ENCODE measurements at regions not wholly inside any gene's neighbourhood (a gene's known extent, or its start where the extent isn't known, plus 50 kb on each side); places are given as distances from the start of the nearest gene placed in this dataset.

GRCh38 chr5:38745836-38746732 is 99.7 kb upstream of the OSMR start:
- Histone ChIP-seq H3K4me2 (ENCODE audit: insufficient read depth, low read length) (no peak overlapping the region), H3K9me3 (replicated peaks; ENCODE audit: control insufficient read depth, insufficient read depth, low read length) (no peaks in the 10 kb centered on the region), H3K4me3 (replicated peaks in 1 of 3; ENCODE audit: insufficient read depth in 1 of 3, low read depth in 1 of 3, low read length in 3 of 3) (no peak overlapping the region), H3K9me1 (replicated peaks; ENCODE audit: control insufficient read depth, extremely low read depth, insufficient read depth, low read length) (no peaks in the 10 kb centered on the region), H3K36me3 (ENCODE audit: control insufficient read depth in 2 of 2, extremely low read depth in 1 of 2, insufficient read depth in 2 of 2, low read length in 2 of 2) (no peaks in the 10 kb centered on the region), H3K4me1 (ENCODE audit: control insufficient read depth, extremely low read depth, insufficient read depth, low read length) (no peaks in the 10 kb centered on the region), H3K27me3 (ENCODE audit: control insufficient read depth in 2 of 2, insufficient read depth in 2 of 2, low read length in 2 of 2) (no peaks in the 10 kb centered on the region), H2AFZ (ENCODE audit: low read depth, low read length) (no peak overlapping the region), H4K20me1 (replicated peaks; ENCODE audit: control insufficient read depth, extremely low read depth, insufficient read depth, low read length) (no peaks in the 10 kb centered on the region), H3K27ac (ENCODE audit: insufficient read depth, low read depth, low read length) (no peak overlapping the region), H3K79me2 (ENCODE audit: control insufficient read depth, insufficient read depth, low read length) (no peaks in the 10 kb centered on the region), H3K9ac (replicated peaks; ENCODE audit: extremely low read depth, insufficient read depth, low read length) (no peak overlapping the region)
- POLR2A ChIA-PET = no interaction called here
- dilution Hi-C loops (cut with MboI; ENCODE audit: extremely low pct_ligation_motif_present, low sequenced_read_pairs) (no loop called here), intact Hi-C loops (cut with micrococcal nuclease) (no loop called here)
- no peak for FAIRE-seq
- no TSS peak for BruUV-seq (replicated peaks)
- CTCF ChIA-PET = no interaction called here
- DNase-seq (ENCODE audit: low read depth, low spot score) = no peak
- TF ChIP-seq, protein P1, sequence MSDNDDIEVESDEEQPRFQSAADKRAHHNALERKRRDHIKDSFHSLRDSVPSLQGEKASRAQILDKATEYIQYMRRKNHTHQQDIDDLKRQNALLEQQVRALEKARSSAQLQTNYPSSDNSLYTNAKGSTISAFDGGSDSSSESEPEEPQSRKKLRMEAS (IDR thresholded peaks at IDR 0.05; ENCODE audit: insufficient read depth, insufficient read length) = no peak
- TF ChIP-seq FOS (IDR thresholded peaks at IDR 0.05; ENCODE audit: borderline replicate concordance, insufficient read depth, low read length) = no peak
- TF ChIP-seq JUN (IDR thresholded peaks at IDR 0.05; ENCODE audit: borderline replicate concordance, insufficient read depth, insufficient read length, low read depth) = no peak
- no peak for TF ChIP-seq GATA2 (IDR thresholded peaks at IDR 0.05; ENCODE audit: insufficient read depth, insufficient read length, low read depth, low read length)
- no peak for TF ChIP-seq CTCF (IDR thresholded peaks at IDR 0.05; ENCODE audit: extremely low read depth in 1 of 2, insufficient read depth in 1 of 2, low read depth in 1 of 2, low read length in 2 of 2)
- TF ChIP-seq POLR2A (IDR thresholded peaks at IDR 0.05; ENCODE audit: low read depth, low read length) = no peak
- TF ChIP-seq EZH2 (IDR thresholded peaks at IDR 0.05; ENCODE audit: borderline replicate concordance, low read depth, low read length, severe bottlenecking) = no peak
- no peak for TF ChIP-seq MYC (IDR thresholded peaks at IDR 0.05; ENCODE audit: low read depth, low read length)
- no peak for TF ChIP-seq POLR2AphosphoS5 (IDR thresholded peaks at IDR 0.05; ENCODE audit: insufficient read depth, low read depth, low read length)
